Activated CD8-positive, alpha-beta T cell treated with anti-CD3 and anti-CD28 coated beads for 36 hours (primary cell): ENCODE measurements at regions not wholly inside any gene's neighbourhood (a gene's known extent, or its start where the extent isn't known, plus 50 kb on each side); places are given as distances from the start of the nearest gene placed in this dataset.

Source experiments
- ATAC-seq: fragments of 200-7000 bp; cut with Tn5 transposase; one replicate; pipeline ENCODE4 v1.10.0; 2021; ENCODE audit warnings: mild to moderate bottlenecking, moderate library complexity
- CTCF ChIA-PET: fragments of 350-600 bp; sonication (Branson Sonifier 250); formaldehyde crosslinking; loops from one replicate; lab custom pipeline; 2021; ENCODE audit warnings: antibody characterized with exemption; lab: Charles Lee
- POLR2A ChIA-PET: fragments of 350-600 bp; sonication (Branson Sonifier 250); formaldehyde crosslinking; loops from one replicate; lab custom pipeline; 2021; ENCODE audit warnings: antibody characterized with exemption; lab: Charles Lee
- DNase-seq: peaks from one replicate; pipeline ENCODE4 v3.0.0-alpha.2; 2020
- H3K27ac Mint-ChIP-seq: one replicate; pipeline ENCODE4 v1.8.0; 2021; ENCODE audit warnings: mild to moderate bottlenecking, mixed read lengths
- H3K27me3 Mint-ChIP-seq: one replicate; pipeline ENCODE4 v1.8.0; 2021; ENCODE audit warnings: mixed read lengths
- H3K36me3 Mint-ChIP-seq: one replicate; pipeline ENCODE4 v1.8.0; 2021; ENCODE audit warnings: low read depth, mixed read lengths
- H3K4me1 Mint-ChIP-seq: one replicate; pipeline ENCODE4 v1.8.0; 2021; ENCODE audit warnings: low read depth, mixed read lengths
- H3K4me3 Mint-ChIP-seq: one replicate; pipeline ENCODE4 v1.8.0; 2021; ENCODE audit warnings: mild to moderate bottlenecking, moderate library complexity, mixed read lengths
- H3K9me3 Mint-ChIP-seq: one replicate; pipeline ENCODE4 v1.8.0; 2021; ENCODE audit warnings: mixed read lengths
- intact Hi-C: fragments of 100-400 bp; cut with micrococcal nuclease; formaldehyde crosslinking; loops from one replicate; pipeline ENCODE4 v1.10.0; 2022
- TF ChIP-seq, protein P1 (sequence below): fragments of 200-600 bp; IDR thresholded peaks from one replicate; pipeline ENCODE4 v1.8.0; 2022; ENCODE audit warnings: antibody characterized with exemption, mild to moderate bottlenecking

DNA sequence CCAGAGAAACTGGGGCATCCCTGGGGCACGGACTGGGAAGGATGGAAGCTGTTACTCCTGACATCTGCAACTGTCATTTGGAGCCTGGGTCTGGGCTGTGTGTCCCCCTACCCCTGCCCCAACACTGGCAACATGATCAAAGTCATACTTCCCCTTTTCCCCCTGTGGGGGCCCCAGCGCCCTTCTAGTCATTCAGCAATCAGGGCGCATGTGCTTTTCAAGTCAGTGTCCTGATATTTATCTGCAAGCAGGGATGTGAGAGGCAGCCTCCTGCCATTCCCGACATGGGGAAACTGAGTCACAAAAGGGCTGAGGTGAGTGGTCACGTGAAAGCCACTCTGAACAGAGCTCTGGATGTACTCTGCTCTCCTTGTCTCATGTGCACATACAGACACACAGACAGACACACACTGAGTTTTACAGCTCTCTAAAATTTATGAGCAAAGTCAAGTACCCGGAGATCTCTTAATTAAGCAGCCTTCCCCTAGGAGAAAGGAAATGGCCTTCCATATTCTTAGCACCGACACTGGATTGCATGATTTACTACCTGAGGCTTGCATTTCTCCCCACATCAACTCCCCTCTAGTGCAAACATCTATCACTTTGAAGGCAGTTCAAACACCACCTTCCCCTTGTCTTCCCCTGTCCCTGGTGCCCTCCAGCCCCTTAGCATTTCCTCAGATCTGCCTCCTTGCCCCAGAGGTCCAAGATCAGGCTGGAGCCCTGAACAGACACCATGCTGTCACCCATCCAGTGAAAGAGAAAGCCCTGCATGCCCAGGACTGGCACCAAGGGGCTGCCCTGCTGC lies 170.7 kb downstream of the CDC5L start:
- H3K9me3 Mint-ChIP-seq = no peaks in the 10 kb centered on the region
- ChIA-PET CTCF (interaction anchor here (0.7 kb wide), 1 partner anchor 82 kb away, joined by 3 read pairs; no protein-coding TSS in a partner anchor), POLR2A (no interaction called here)
- ATAC-seq (no peak), DNase-seq (no peak)
- no peak overlapping the region for H3K4me3 Mint-ChIP-seq
- TF ChIP-seq, protein P1, sequence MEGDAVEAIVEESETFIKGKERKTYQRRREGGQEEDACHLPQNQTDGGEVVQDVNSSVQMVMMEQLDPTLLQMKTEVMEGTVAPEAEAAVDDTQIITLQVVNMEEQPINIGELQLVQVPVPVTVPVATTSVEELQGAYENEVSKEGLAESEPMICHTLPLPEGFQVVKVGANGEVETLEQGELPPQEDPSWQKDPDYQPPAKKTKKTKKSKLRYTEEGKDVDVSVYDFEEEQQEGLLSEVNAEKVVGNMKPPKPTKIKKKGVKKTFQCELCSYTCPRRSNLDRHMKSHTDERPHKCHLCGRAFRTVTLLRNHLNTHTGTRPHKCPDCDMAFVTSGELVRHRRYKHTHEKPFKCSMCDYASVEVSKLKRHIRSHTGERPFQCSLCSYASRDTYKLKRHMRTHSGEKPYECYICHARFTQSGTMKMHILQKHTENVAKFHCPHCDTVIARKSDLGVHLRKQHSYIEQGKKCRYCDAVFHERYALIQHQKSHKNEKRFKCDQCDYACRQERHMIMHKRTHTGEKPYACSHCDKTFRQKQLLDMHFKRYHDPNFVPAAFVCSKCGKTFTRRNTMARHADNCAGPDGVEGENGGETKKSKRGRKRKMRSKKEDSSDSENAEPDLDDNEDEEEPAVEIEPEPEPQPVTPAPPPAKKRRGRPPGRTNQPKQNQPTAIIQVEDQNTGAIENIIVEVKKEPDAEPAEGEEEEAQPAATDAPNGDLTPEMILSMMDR = no peak
- no peak overlapping the region for H3K27ac Mint-ChIP-seq
- H3K27me3 Mint-ChIP-seq = peaks cover 24% of the 10 kb centered on the region
- intact Hi-C loops = no loop called here
- H3K36me3 Mint-ChIP-seq = no peaks in the 10 kb centered on the region
- peaks cover 14% of the 10 kb centered on the region for H3K4me1 Mint-ChIP-seq

DNA sequence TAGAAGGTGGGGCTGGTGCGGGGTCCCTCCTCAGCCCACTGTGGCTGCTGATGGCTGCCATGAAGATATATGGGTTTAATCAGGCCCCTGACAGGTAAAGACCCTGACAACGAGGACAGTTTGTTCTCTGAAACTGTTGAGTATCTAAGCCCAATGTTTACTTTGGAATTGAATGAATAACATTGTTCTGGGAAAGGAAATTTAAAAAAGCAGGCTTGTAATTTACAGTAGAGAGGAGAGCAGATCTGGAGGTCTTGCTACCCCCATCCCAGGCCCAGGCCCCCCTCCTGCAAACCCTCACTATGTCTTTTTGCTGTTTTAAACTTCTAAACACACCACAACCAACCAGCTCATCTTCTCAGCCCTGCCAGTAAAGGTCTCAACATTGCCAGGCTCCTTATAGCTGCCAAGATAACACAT lies 171.3 kb downstream of the CDC5L start:
- peaks cover 14% of the 10 kb centered on the region for H3K4me1 Mint-ChIP-seq
- no peak overlapping the region for H3K27ac Mint-ChIP-seq
- peaks cover 24% of the 10 kb centered on the region for H3K27me3 Mint-ChIP-seq
- H3K36me3 Mint-ChIP-seq = no peaks in the 10 kb centered on the region
- TF ChIP-seq, protein P1 = no peak
- no peak overlapping the region for H3K4me3 Mint-ChIP-seq
- CTCF ChIA-PET = interaction anchor here (0.7 kb wide), 1 partner anchor 83 kb away, joined by 3 read pairs; no protein-coding TSS in a partner anchor
- no peaks in the 10 kb centered on the region for H3K9me3 Mint-ChIP-seq
- DNase-seq (no peak), ATAC-seq (no peak)
- intact Hi-C loops = no loop called here
- POLR2A ChIA-PET = no interaction called here

DNA sequence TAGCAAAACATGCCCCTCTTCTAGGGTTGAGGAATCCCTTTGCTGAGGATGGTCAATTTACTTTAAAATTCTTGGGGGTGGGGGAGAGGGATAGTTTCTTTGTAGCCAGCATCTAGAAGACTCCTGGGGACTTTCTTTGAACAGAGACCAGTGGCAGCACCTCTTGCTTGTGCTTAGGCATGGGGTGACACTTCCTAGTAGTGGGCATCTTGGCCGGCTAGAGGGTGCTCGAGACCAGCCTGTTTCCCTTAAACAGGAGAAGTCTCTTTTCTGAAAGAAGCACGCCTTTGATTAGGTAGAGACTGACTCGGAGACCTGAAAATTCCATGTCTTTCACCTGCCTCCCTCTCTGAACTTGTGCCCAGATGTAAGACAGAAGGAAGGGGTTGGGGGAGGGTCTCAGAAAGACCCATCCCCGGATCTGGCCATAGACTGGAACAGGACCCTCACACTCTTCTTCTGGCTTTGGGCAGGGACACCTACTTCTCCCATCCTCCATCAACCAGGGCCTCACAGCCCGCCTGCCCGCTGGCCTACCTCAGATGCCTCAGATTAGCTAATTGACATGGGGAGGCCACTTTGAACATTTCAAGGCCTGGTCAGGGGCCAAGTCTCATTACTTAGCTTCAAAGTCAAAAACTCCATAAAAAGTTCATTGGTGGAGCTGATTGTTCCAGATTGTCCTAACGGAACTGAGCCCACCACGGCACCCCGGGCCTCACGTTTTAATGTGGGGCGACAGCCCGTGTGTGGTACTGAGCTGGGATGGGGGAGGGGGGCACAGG lies 172.2 kb downstream of the CDC5L start:
- Mint-ChIP-seq H3K36me3 (no peaks in the 10 kb centered on the region), H3K9me3 (no peaks in the 10 kb centered on the region)
- POLR2A ChIA-PET = no interaction called here

DNA sequence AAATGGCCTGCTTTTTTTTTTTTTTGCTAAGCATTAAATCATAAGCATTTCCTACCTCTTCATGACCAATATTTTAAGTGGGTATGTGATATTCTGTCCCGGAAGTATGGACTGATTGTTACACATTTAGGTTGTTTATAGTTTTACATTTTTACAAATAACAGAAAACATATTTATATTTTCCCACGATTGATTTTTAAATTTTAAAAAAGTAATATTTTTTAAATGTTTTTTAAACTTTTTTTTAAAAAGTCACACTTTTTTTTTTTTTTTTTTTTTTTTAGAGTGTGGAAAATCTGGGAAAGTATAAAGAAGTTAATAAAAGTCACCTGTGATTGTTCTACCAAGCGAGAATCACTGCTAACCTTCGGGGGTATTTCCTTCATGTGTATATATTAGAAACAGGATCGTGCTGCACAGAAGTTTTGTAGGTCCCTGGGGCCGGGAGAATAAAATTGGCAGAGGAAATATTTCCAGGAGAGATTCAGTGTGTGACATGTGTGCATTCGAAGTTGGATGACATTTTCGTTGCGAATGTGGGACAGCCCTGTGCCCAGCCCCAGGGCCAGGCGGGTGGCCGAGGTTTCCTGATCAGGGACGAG lies 173.1 kb downstream of the CDC5L start:
- Mint-ChIP-seq H3K9me3 (no peaks in the 10 kb centered on the region), H3K36me3 (no peaks in the 10 kb centered on the region), H3K4me1 (peaks cover 14% of the 10 kb centered on the region), H3K4me3 (no peak overlapping the region), H3K27ac (no peak overlapping the region), H3K27me3 (peaks cover 24% of the 10 kb centered on the region)
- CTCF ChIA-PET = interaction anchor here (0.6 to 1.6 kb wide), 2 partner anchors 85 kb away, joined by 4 to 13 read pairs; no protein-coding TSS in a partner anchor
- intact Hi-C loops = loop anchor here (10.0 kb wide), 1 partner anchor 86 kb away; no protein-coding TSS in a partner anchor
- DNase-seq (no peak), ATAC-seq (no peak)
- TF ChIP-seq, protein P1 = no peak
- POLR2A ChIA-PET = no interaction called here

More for the DNA sequence above, 172.2 kb downstream of the CDC5L start:
- TF ChIP-seq, protein P1 = no peak
- intact Hi-C loops = loop anchor here (10.0 kb wide), 1 partner anchor 85 kb away; no protein-coding TSS in a partner anchor
- CTCF ChIA-PET = interaction anchor here (0.6 kb wide), 1 partner anchor 84 kb away, joined by 4 read pairs; no protein-coding TSS in a partner anchor
- ATAC-seq = no peak
- H3K27me3 Mint-ChIP-seq = peaks cover 24% of the 10 kb centered on the region
- no peak overlapping the region for H3K4me3 Mint-ChIP-seq
- H3K27ac Mint-ChIP-seq = no peak overlapping the region
- DNase-seq = no peak
- H3K4me1 Mint-ChIP-seq = peaks cover 14% of the 10 kb centered on the region
